ENCODE measurements at regions not wholly inside any gene's neighbourhood (a gene's known extent, or its start where the extent isn't known, plus 50 kb on each side); places are given as distances from the start of the nearest gene placed in this dataset.

GRCh38 chr13:24092108-24092507, 68.4 kb upstream of the SPATA13 start:
- TF ChIP-seq POLR2A (IDR thresholded peaks at IDR 0.05) = no peak
- TF ChIP-seq, protein P1, sequence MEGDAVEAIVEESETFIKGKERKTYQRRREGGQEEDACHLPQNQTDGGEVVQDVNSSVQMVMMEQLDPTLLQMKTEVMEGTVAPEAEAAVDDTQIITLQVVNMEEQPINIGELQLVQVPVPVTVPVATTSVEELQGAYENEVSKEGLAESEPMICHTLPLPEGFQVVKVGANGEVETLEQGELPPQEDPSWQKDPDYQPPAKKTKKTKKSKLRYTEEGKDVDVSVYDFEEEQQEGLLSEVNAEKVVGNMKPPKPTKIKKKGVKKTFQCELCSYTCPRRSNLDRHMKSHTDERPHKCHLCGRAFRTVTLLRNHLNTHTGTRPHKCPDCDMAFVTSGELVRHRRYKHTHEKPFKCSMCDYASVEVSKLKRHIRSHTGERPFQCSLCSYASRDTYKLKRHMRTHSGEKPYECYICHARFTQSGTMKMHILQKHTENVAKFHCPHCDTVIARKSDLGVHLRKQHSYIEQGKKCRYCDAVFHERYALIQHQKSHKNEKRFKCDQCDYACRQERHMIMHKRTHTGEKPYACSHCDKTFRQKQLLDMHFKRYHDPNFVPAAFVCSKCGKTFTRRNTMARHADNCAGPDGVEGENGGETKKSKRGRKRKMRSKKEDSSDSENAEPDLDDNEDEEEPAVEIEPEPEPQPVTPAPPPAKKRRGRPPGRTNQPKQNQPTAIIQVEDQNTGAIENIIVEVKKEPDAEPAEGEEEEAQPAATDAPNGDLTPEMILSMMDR (IDR thresholded peaks at IDR 0.05) = no peak

All from testis (tissue), 2 donors.